Fibroblast of pulmonary artery (primary cell): ENCODE measurements at regions not wholly inside any gene's neighbourhood (a gene's known extent, or its start where the extent isn't known, plus 50 kb on each side); places are given as distances from the start of the nearest gene placed in this dataset.
A peak's percentile ranks its signal among the peaks of the same experiment; 100 is the strongest.

ENCODE experiments used
- DNase-seq: peaks from one replicate; pipeline ENCODE4 v3.0.0-alpha.2; 2010; ENCODE audit warnings: low read depth
- H3K4me3 ChIP-seq: replicated peaks from 2 replicates; pipeline ENCODE4 v1.5.1; 2011; ENCODE audit warnings: low read depth, mild to moderate bottlenecking, control low read depth, low read length, moderate library complexity
- CTCF ChIP-seq: IDR thresholded peaks from 2 replicates; pipeline ENCODE4 v1.5.1; 2011; ENCODE audit warnings: mild to moderate bottlenecking, control low read depth, low read length, inconsistent platforms; ENCODE audit errors: missing control alignments

- no peak for DNase-seq
- H3K4me3 ChIP-seq: no peak overlapping the region
- no peak for TF ChIP-seq CTCF
Observed at GRCh38 chr2:19747310-19748072, 154.3 kb downstream of the TTC32 start.

DNA sequence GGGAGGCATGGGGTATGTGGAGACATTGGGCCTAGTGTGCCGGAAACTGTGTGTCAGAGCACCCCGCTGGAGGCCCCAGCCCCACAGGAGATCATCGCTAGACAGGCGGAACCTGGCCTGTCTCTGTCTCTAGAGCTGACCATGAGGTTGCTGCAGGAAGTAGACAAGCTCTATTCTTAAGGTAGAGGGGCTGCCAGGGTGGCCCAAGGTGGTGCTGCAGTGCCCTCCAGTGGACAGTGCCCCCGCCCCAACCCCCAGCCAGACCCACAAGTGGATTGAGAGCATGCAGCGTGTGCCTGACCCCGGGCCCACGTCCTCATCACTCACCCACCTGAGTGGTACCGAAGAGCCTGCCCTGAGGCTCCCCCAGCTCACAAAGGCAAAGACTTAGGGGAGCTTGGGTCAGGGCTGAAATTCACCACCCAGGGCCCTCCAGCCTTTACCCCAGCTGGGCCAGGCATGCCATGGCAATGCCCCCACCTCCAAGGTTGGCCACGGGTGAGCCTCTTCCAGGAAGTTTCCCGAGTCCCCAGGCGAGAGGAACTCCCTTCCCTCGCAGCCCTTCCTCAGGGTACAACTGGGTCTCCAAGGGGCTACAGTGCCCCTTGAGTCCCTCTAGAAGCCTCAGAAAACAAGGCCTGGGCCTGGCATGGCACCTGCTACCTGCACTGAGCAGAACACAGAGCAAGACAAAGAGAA is 155.0 kb downstream of the TTC32 start:
- no peak overlapping the region for H3K4me3 ChIP-seq
- TF ChIP-seq CTCF: peak; percentile 38
- no peak for DNase-seq

DNA sequence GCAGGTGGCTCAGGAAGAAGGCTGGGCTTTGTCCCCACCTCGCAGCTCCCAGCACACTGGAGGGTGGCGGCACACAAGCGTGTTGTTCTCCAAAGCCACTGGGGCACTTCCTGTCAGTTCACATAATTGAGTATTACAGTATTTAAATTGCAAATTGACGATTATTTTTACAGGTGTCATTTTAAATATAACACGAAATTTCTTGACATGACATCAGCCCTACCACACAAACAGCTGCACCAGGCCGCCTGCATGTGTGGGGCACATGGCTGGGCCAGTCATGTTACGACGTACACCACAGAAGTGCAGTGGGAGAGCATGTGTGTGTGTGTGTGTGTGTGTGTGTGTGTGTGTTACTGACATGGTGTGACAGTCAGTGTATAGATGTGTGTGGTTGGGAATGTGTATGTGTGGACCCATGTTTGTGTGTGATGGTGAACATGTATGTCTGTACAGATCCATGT is 155.6 kb downstream of the TTC32 start:
- TF ChIP-seq CTCF: no peak
- no peak for DNase-seq
- no peak overlapping the region for H3K4me3 ChIP-seq

DNA sequence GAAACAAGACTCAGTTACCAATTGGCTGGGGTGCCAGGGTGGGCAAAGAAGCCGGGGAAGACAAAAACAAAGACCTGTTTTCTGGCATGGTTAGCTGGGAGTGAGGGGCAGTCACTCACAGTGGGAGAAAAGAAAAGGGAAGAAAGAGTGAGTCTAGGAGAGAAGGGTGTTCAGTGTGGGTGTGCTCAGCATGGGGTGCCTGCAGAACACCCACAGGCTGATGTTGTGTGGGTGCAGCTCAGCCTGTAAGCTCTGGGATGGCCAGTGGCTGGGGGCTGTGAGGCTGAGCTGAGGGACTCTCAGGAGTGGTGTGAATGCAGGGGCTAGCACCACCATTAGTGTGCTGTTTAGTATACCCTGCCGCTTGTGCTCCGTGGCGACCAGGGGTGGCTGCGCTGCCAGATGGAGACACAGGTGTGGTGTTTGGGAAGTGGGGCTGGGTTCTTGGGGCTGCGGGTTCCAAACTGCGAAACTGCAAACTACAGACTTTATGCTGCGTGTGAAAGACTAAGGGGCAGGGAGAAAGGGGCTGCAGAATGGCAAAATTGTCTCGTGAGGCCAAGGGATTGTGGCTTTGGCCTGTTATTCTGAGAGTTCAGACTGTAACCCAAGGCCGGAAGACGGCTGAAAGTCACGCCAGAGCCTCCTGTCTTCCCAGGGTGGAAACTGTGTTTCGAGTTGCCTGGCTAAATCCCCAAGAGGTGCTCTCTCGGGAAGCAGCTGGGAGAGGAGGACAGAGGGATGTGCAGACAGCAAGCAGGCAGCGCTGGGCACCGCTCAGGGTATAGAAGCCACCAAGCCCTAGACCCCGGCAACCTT is 156.3 kb downstream of the TTC32 start:
- no peak overlapping the region for H3K4me3 ChIP-seq
- no peak for TF ChIP-seq CTCF
- no peak for DNase-seq

GRCh38 chr2:19744456-19745199 is 157.2 kb downstream of the TTC32 start:
- no peak overlapping the region for H3K4me3 ChIP-seq
- TF ChIP-seq CTCF: no peak
- DNase-seq: no peak

DNA sequence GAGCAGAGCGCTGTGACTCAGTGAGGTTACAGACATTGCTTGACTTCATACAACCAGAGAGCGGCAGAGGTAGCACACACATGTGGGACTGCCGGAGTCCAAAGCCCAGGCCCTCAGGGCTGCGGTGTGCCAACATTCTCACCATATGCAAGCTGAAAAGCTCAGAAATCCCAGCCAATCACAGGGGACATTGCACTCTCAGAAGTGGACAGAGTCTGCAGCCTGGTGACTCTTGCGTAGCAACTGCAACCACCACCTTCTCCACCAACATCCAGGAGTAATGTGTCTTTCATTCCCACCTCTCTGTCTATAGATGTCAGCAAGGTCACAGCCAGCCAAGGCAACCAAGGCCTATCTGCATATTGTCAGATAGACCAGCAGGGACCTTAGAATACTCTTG is 158.1 kb downstream of the TTC32 start:
- no peak for TF ChIP-seq CTCF
- DNase-seq: no peak
- H3K4me3 ChIP-seq: no peak overlapping the region
